ENCODE measurements at regions not wholly inside any gene's neighbourhood (a gene's known extent, or its start where the extent isn't known, plus 50 kb on each side); places are given as distances from the start of the nearest gene placed in this dataset.

GRCh38 chr10:78479467-78479866 lies 445.8 kb downstream of the RPS24 start:
- ATAC-seq (ENCODE audit: low read depth in 2 of 2) (no peak), DNase-seq (no peak)
- Mint-ChIP-seq H3K27ac (no peak overlapping the region), H3K4me3 (no peak overlapping the region), H3K27me3 (peaks cover 4 to 34% (median 18%) of the 10 kb centered on the region in 3 donors), H3K4me1 (no peaks in the 10 kb centered on the region), H3K36me3 (no peaks in the 10 kb centered on the region), H3K9me3 (no peaks in the 10 kb centered on the region)

GRCh38 chr10:78481842-78482241 lies 448.2 kb downstream of the RPS24 start:
- no peaks in the 10 kb centered on the region for H3K36me3 Mint-ChIP-seq
- peaks cover 16 to 35% (median 29%) of the 10 kb centered on the region in 3 donors for H3K27me3 Mint-ChIP-seq
- no peaks in the 10 kb centered on the region for H3K4me1 Mint-ChIP-seq

GRCh38 chr10:78483641-78484040 lies 450.0 kb downstream of the RPS24 start:
- Mint-ChIP-seq H3K27ac (no peak overlapping the region), H3K27me3 (peaks cover 18 to 38% (median 27%) of the 10 kb centered on the region in 3 donors), H3K4me3 (no peak overlapping the region), H3K9me3 (peaks cover 0 to 3% (median 0%) of the 10 kb centered on the region in 7 donors), H3K36me3 (no peaks in the 10 kb centered on the region), H3K4me1 (no peaks in the 10 kb centered on the region)
- no peak for DNase-seq
- ATAC-seq (ENCODE audit: low read depth in 2 of 2) = no peak

More at GRCh38 chr10:78481842-78482241, 448.2 kb downstream of the RPS24 start:
- no peak overlapping the region for H3K4me3 Mint-ChIP-seq
- H3K9me3 Mint-ChIP-seq = no peaks in the 10 kb centered on the region
- ATAC-seq (ENCODE audit: low read depth in 2 of 2) (no peak), DNase-seq (no peak)
- no peak overlapping the region for H3K27ac Mint-ChIP-seq

- Mint-ChIP-seq H3K4me3 (no peak overlapping the region), H3K4me1 (no peaks in the 10 kb centered on the region), H3K27me3 (peaks cover 17 to 54% (median 28%) of the 10 kb centered on the region in 3 donors), H3K9me3 (peaks cover 11 to 50% (median 29%) of the 10 kb centered on the region in 7 donors), H3K27ac (no peak overlapping the region), H3K36me3 (peaks cover 0 to 18% of the 10 kb centered on the region in 2 donors)
- DNase-seq (no peak), ATAC-seq (ENCODE audit: low read depth in 2 of 2) (no peak)
These were observed 455.4 kb downstream of the RPS24 start for GRCh38 chr10:78489034-78489433.

- Mint-ChIP-seq H3K4me1 (no peaks in the 10 kb centered on the region), H3K27me3 (peaks cover 4 to 46% (median 26%) of the 10 kb centered on the region in 3 donors), H3K9me3 (peaks cover 11 to 56% (median 29%) of the 10 kb centered on the region in 7 donors), H3K4me3 (no peak overlapping the region), H3K27ac (no peak overlapping the region), H3K36me3 (peaks cover 0 to 18% of the 10 kb centered on the region in 2 donors)
- no peak for DNase-seq
- ATAC-seq (ENCODE audit: low read depth in 2 of 2) = no peak
These were observed 458.1 kb downstream of the RPS24 start for GRCh38 chr10:78491812-78492211.

- peaks cover 11 to 56% (median 29%) of the 10 kb centered on the region in 7 donors for H3K9me3 Mint-ChIP-seq
These were observed 458.8 kb downstream of the RPS24 start for GRCh38 chr10:78492424-78492823.

GRCh38 chr10:78494179-78494578 lies 460.5 kb downstream of the RPS24 start:
- ATAC-seq (ENCODE audit: low read depth in 2 of 2) = no peak
- Mint-ChIP-seq H3K36me3 (peaks cover 0 to 18% of the 10 kb centered on the region in 2 donors), H3K9me3 (peaks cover 11 to 47% (median 27%) of the 10 kb centered on the region in 7 donors)

More at GRCh38 chr10:78492424-78492823, 458.8 kb downstream of the RPS24 start:
- ATAC-seq (ENCODE audit: low read depth in 2 of 2) (no peak), DNase-seq (no peak)
- Mint-ChIP-seq H3K36me3 (peaks cover 0 to 18% of the 10 kb centered on the region in 2 donors), H3K4me3 (no peak overlapping the region), H3K27ac (peak overlapping the region in 1 of 6 donors; percentile 21), H3K4me1 (no peaks in the 10 kb centered on the region), H3K27me3 (peaks cover 4 to 41% (median 20%) of the 10 kb centered on the region in 3 donors)

GRCh38 chr10:78502210-78502936 lies 468.7 kb downstream of the RPS24 start:
- ATAC-seq (ENCODE audit: low read depth in 2 of 2) = no peak
- Mint-ChIP-seq H3K27me3 (peaks cover 7 to 23% (median 18%) of the 10 kb centered on the region in 3 donors), H3K36me3 (no peaks in the 10 kb centered on the region), H3K9me3 (peaks cover 0 to 5% (median 2%) of the 10 kb centered on the region in 7 donors), H3K4me3 (no peak overlapping the region), H3K4me1 (no peaks in the 10 kb centered on the region), H3K27ac (no peak overlapping the region)
- no peak for DNase-seq

More at GRCh38 chr10:78494179-78494578, 460.5 kb downstream of the RPS24 start:
- no peak overlapping the region for H3K4me3 Mint-ChIP-seq
- no peak for DNase-seq
- H3K27me3 Mint-ChIP-seq = peaks cover 0 to 34% (median 17%) of the 10 kb centered on the region in 3 donors
- no peaks in the 10 kb centered on the region for H3K4me1 Mint-ChIP-seq
- no peak overlapping the region for H3K27ac Mint-ChIP-seq

- H3K36me3 Mint-ChIP-seq = no peaks in the 10 kb centered on the region
- DNase-seq (no peak), ATAC-seq (ENCODE audit: low read depth in 2 of 2) (no peak)
- H3K27ac Mint-ChIP-seq = no peak overlapping the region
- no peaks in the 10 kb centered on the region for H3K4me1 Mint-ChIP-seq
- peaks cover 0 to 5% (median 2%) of the 10 kb centered on the region in 7 donors for H3K9me3 Mint-ChIP-seq
- H3K27me3 Mint-ChIP-seq = peaks cover 7 to 31% (median 28%) of the 10 kb centered on the region in 3 donors
- no peak overlapping the region for H3K4me3 Mint-ChIP-seq
These were observed 470.5 kb downstream of the RPS24 start for GRCh38 chr10:78504181-78504580.

GRCh38 chr10:78505657-78506056 lies 472.0 kb downstream of the RPS24 start:
- no peak for ATAC-seq (ENCODE audit: low read depth in 2 of 2)
- Mint-ChIP-seq H3K4me1 (no peaks in the 10 kb centered on the region), H3K9me3 (peaks cover 0 to 4% (median 0%) of the 10 kb centered on the region in 7 donors), H3K27ac (no peak overlapping the region), H3K27me3 (peaks cover 11 to 42% (median 41%) of the 10 kb centered on the region in 3 donors), H3K4me3 (no peak overlapping the region), H3K36me3 (no peaks in the 10 kb centered on the region)
- no peak for DNase-seq

- no peaks in the 10 kb centered on the region for H3K4me1 Mint-ChIP-seq
- H3K27me3 Mint-ChIP-seq = peaks cover 11 to 49% (median 47%) of the 10 kb centered on the region in 3 donors
- H3K9me3 Mint-ChIP-seq = peaks cover 0 to 4% (median 0%) of the 10 kb centered on the region in 7 donors
- H3K36me3 Mint-ChIP-seq = no peaks in the 10 kb centered on the region
- DNase-seq (no peak), ATAC-seq (ENCODE audit: low read depth in 2 of 2) (no peak)
- no peak overlapping the region for H3K27ac Mint-ChIP-seq
- no peak overlapping the region for H3K4me3 Mint-ChIP-seq
These were observed 473.0 kb downstream of the RPS24 start for GRCh38 chr10:78506614-78507013.

- no peak overlapping the region for H3K27ac Mint-ChIP-seq
- H3K27me3 Mint-ChIP-seq = peaks cover 11 to 50% (median 45%) of the 10 kb centered on the region in 3 donors
These were observed 474.0 kb downstream of the RPS24 start for GRCh38 chr10:78507510-78508160.

GRCh38 chr10:78508955-78509748 lies 475.5 kb downstream of the RPS24 start:
- no peak for ATAC-seq (ENCODE audit: low read depth in 2 of 2)
- no peak overlapping the region for H3K27ac Mint-ChIP-seq
- no peak overlapping the region for H3K4me3 Mint-ChIP-seq
- peaks cover 0 to 4% (median 0%) of the 10 kb centered on the region in 7 donors for H3K9me3 Mint-ChIP-seq
- DNase-seq = no peak
- no peaks in the 10 kb centered on the region for H3K36me3 Mint-ChIP-seq
- H3K27me3 Mint-ChIP-seq = peaks cover 11 to 48% (median 36%) of the 10 kb centered on the region in 3 donors
- no peaks in the 10 kb centered on the region for H3K4me1 Mint-ChIP-seq

More at GRCh38 chr10:78507510-78508160, 474.0 kb downstream of the RPS24 start:
- Mint-ChIP-seq H3K9me3 (peaks cover 0 to 4% (median 0%) of the 10 kb centered on the region in 7 donors), H3K4me1 (no peaks in the 10 kb centered on the region), H3K36me3 (no peaks in the 10 kb centered on the region), H3K4me3 (no peak overlapping the region)
- DNase-seq (no peak), ATAC-seq (ENCODE audit: low read depth in 2 of 2) (no peak)

All from naive B cell (primary cell).